HG03571 (cell line): ENCODE measurements at regions not wholly inside any gene's neighbourhood (a gene's known extent, or its start where the extent isn't known, plus 50 kb on each side); places are given as distances from the start of the nearest gene placed in this dataset.
"Not testable (repeated sequence)": the region's sequence is repeated elsewhere in the genome, so short reads cannot be mapped to it uniquely, and the experiment has no call there.

Experiments
- ATAC-seq: cut with Tn5 transposase; IDR thresholded peaks from one replicate; pipeline ENCODE4 v1.9.1; 2021; ENCODE audit not compliant: unreplicated experiment

DNA sequence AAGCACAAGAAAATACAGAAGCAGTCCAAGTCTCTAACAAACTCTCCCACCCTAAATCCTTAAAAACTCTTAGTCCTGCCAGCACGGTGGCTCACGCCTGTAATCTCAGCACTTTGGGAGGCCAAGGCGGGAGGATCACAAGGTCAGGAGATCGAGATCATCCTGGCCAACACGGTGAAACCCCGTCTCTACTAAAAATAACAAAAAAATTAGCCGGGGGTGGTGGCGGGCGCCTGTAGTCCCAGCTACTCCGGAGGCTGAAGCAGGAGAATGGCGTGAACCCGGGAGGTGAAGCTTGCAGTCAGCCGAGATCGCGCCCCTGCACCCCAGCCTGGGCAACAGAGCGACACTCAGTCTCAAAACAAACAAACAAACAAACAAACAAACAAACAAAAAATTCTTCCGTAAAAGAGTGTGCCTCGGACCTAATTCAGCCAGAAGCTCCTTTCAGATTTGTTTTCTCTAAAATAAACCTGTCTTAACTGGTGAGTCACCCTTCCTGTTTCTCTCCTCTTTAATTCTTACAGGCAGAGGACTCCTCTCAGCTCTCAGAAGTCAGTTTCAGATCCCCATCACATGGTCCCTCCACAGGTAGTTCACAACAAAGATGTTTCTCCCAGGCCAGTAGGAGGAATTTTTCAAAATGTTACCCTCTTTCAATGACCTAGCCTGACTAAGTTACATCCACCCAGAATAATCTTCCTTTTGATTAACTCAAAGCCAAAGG, 953.2 kb downstream of the STIM2 start:
- not testable (repeated sequence) for ATAC-seq

DNA sequence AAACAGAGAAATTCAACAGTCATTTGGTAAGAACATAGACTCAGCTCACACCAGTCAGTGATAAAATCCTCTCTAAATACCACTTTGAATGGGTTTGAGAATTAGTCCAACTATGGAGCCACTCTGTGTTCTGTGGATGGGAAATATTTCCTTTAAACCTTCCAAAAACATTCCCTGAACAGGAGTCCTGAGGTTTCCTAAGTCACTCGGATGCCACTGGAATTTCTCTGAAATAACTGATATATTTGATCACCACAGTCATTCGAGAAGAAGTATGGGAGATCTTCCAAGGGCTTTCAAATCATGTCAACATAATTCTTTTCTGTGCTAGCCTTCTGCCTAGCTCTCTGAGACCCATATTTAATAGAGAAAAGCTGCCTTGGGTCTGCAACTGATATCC, 958.6 kb downstream of the STIM2 start:
- ATAC-seq: no peak

DNA sequence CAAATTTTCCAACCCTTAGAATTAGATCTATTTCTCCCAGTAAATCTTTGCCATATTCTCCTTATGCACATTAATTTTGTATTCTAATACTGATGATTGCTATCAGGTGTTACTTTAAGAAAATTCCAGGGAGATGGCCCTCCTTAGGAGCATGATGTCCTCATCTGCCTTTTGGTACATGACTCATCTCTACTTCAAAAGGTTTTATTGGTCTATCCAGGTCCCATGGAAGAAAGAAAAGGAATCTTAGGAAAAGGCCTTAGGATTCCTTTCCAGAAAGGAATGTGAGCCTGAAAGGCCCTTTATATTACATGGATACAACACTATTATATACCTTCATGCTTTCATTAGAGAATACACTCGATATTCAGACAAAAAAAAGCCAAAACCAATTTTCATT, 968.2 kb downstream of the STIM2 start:
- no peak for ATAC-seq

DNA sequence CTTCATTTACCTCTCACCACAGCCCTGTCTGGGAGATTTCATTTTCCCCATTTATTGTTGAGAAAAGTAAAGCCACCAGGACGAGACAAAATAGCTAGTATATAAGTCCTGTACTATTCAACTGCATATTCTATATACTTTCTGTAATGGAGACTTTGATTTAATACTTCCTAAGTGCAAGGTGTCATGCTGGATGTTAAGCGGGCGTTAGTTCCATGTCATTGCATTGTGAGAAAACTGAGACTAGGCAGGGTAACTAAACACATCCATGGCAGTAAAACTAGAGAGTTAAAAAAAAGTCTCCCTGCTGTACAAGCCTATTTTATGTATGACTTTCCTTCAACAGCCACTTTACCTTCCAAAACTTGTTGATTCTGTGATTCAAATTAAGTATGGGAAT, 969.6 kb downstream of the STIM2 start:
- no peak for ATAC-seq

DNA sequence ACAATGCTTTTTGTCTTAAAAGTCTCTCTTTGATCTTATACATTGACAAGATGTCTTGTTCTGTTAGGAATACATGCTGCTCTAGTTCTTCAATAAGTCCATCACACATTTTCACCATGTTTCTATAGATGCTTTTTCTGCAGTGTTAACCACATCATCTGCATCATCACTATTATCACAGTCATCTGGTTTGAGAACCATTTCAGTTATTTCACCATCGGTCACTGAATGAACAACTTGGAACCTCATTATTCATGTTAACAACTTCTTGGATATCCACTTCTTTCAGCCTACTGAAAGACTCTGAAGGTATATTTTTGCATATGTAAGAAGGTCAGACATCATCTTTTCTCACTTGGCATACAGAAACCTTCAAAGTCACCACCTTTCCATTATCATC, 975.2 kb downstream of the STIM2 start:
- no peak for ATAC-seq

DNA sequence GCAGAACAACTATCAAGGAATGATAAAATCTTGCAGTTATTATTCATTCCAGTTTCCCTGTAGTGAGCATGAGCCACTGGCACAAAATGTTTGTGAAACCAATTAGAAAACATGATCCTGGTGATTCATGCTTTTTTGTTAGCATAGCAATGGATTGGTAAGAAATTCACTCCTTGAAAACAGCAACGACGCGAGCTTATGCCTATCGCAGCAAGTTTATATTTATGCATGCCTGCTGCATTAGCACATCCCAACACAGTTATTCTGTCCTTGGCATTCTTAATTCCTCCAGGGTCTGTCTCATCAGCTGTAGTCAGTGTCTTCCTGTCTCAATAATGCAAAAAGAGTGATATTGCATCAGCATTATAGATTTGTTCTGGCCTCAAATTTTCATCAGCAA, 975.9 kb downstream of the STIM2 start:
- ATAC-seq: no peak

DNA sequence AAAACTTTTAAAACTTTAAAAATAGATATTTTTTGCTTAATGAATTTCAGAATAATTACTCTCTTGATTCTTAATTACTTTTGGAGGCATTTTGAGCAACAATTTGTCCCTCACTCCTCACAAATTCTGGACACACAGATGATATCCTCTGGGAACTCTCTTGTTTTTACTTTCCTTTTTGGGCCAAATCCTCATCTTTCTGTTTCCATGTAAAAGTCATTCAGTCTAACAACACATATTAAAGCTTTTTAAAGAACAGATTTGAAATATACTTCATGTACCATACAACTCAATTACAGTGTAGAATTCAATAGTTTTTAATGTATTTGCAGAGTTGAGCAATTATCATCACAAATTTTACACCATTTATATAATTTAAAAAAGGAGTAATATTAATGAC, 983.1 kb downstream of the STIM2 start:
- no peak for ATAC-seq

DNA sequence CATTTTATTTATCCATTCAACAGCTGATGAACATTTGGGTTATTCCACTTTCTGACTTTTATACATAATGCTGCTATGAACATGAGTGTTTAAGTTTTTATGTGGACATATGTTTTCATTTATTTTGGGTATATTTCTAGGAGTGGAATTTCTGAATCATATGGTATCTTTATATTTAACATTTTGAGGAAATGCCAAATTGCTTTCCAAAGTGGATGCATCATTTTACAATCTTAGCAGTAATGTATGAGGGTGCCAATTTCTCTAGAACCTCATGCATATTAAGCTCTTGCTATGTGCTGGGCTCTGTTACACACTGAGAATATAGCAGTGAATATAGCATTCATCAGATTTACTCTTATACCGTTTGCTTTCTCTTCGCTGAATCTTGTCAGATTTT, 983.7 kb downstream of the STIM2 start:
- ATAC-seq: no peak

DNA sequence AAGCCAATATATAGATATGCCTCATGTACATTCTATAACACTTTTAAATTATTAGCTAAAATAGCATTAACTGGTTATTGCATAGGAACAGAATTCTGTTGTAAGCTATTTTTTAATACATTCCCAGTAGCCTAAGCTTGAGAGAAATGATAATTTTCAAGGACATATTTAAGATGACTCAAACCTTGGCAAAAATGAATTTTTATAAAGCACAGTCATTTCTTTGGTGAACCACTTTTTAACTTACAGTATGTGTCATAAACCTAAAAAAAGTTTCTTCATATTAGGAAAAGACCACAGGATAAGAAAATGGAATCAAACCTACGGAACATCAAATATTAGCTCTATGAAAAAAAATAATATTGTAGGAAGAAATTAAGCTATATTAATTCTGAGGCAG, 986.3 kb downstream of the STIM2 start:
- no peak for ATAC-seq

DNA sequence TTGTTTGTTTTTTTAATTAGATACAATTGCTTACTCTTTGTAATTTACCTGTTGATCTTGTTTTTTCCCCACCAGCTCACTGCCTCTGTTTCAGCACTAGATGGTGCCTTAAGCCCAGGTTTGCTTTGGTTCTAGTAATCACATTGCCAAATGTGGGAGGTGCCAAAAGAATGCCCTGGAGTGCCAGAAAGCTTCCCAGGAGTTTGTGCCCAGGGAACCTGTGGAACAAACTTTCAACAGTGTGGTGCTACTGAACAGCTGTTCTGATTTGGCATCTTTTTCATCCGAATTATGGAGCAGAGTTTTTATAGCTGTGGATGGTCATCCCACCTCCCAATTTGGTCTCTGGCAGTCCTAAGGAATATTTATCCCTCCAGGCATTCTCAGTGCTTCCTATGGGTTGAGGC, 1000.7 kb downstream of the STIM2 start:
- ATAC-seq: no peak

DNA sequence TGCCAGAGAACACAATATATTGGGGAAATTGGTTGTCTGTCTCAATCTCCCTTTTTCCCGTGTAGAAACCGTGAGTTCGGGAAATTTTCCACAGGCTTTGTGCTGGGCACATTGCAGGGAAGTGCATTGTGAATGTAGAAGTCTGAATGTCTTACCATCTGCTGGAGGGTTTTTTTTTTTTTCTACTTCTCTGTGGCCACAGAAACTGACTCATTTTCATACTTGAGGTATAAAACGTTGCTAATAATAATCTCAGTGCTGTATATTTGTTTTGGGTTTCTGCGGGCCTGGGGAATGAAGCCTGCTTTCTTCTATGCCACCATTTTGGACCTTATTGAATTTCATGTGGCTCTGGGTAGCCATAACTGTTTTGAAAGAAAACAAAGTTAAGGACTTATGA, 1001.2 kb downstream of the STIM2 start:
- ATAC-seq: no peak

DNA sequence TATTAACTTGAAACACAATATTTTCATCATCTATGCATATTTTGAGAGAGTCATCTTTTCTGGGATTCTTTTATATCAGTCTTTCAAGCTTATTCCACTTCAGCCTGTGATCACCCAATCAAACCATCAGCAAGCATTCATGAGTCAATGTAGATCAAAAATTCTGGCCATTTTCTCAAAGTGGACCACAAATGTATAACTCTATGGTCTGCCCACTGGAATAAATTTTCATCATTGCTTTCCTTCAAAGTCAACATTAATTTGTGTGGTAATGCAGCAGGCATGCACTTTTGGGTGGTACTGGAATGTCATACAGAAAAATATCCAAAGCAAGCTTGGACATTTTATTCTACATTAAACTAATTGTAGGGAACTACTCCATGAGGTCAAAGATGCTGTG, 1013.0 kb downstream of the STIM2 start:
- ATAC-seq: no peak

DNA sequence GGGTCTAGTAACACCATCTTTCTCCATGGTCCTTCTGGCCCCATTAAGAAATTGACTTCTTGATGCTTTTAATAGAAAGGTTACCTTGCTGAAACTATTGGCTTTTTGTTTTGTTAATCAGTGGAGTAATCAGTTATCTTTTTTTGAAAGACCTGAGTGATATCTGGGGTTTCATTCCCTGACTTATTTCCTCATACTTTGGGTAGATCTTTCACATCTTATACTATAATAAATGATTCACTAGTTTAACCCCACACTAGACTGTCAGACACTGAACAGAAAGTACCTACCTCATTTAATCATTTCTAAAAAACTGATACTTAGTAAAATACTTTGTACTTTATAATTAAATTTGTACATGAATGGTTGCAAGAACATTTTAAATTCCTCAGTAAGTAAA, 1021.1 kb downstream of the STIM2 start:
- peak; percentile 80 for ATAC-seq

DNA sequence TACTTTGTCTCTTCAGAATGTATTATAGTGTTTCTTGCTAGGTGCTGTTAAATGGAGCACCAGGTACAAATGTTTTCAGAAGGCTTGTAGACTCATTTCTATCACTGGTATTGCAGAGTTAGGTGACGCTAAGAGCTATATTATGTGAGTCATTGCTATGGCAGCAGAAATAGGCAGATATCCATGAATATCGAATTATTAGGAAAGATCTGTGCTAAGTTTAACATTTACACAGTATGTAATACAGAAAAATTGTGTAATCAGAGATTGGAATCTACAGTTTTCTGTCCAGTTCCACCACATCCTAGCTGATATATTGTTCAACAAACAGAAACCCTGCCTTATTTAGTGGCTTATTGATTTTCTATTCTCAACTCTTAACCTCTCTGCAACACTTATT, 1025.5 kb downstream of the STIM2 start:
- ATAC-seq: no peak

DNA sequence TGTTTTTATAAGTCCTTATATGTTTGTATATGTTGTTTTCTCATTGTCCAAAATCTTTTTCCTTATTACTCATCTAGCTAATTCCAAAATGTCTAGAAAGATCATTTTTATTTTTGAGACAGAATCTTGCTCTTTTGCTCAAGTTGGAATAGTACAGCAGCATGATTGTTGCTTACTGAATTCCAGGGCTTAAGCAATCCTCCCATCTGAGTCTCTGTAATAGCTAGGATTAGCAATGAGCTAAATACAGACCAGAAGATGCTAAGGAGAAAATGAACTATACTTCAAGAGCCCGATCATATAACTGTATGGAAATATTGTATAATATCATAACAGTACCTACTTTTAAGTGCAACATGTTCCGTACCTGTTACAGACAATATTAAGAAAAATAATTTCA, 1027.0 kb downstream of the STIM2 start:
- no peak for ATAC-seq

DNA sequence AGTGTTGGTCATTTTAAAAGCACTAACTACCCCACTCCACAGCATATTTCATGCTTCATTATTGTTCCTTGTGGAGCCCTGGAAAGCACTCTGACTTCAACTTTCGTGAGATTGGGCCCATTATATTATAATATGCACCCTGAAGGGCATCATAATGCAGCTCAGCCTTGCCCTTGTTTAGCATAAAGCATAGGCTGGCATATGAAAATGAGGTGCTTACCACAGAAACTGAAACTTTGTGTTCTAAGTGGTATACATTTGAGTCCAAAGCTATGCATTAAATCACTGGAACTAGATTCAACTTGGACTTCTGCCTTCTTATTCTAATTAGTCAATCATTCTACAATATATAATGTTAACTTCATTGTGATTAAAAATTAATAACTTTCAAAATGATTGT, 1027.9 kb downstream of the STIM2 start:
- ATAC-seq: no peak

DNA sequence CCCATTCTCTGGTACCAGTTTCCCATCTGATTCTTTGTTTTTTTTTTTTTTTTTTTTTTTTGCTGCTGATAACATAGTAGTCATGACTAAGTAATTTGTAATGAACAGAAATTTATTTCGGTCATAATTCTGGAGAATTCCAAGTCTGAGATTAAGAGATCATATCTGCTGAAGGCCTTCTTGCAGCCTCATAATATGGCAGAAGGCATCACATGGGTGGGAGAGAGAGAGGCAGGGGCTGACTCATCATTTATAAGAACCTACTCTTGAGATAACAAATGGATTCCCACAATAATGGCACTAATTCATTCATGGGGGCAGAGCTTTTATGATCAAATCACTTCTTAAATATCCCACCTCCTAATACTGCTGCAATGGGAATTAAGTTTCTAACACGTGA, 1034.3 kb downstream of the STIM2 start:
- ATAC-seq: no peak

DNA sequence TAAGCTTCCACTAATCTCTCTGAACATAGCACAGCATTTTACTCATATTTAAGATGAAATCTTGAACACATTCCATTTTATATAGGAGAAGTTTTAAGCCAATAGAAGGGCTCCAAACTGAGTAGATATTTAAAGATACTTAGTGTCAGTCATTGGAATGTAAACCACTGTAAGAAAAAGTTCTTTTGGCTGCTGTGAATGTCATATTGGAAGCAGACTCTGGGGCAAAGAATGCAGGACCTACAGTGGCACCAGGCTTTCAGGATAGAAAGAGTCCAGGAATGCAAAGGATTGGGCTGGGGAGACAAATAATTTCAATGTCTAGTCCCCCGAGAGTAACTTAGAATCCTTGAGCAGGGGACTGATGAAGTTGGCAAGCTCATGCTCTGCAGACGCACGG, 1047.7 kb downstream of the STIM2 start:
- no peak for ATAC-seq

DNA sequence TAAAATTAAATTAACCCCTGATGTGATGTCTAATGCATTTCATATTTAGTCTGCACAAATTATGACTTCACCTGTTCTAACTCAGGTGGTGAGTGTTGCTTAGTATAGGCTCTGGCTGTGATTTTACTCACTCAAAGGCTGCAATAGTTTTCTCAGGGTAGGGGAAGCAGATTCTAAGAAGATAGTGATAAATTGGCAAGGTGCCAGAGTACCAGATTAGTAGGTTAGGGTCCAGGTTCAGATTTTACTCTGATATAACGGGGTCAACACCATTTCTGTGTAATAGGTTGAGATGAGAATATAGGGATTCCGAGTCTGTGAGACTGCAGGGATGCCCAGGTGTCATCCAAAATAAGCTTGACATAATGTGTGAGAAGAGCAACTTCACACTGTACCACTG, 1049.6 kb downstream of the STIM2 start:
- ATAC-seq: no peak

DNA sequence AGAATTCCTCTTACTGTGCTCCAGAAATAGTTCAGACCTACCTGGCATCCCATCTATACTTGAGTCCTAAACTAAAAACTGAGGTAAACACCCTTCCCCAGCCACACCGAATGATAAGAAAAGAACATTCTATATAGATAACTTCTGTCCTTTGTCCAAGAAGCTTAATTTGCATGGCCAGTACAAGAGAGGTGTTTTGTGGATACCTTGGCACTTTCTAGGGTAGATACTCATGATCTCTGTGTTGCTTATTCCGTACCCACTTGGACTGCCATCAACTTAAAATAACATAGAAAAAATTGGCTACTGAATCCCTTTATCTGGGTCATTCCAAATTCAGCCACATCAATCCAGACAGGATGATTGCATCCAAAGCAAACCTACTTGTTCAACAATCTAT, 1050.4 kb downstream of the STIM2 start:
- ATAC-seq: no peak

DNA sequence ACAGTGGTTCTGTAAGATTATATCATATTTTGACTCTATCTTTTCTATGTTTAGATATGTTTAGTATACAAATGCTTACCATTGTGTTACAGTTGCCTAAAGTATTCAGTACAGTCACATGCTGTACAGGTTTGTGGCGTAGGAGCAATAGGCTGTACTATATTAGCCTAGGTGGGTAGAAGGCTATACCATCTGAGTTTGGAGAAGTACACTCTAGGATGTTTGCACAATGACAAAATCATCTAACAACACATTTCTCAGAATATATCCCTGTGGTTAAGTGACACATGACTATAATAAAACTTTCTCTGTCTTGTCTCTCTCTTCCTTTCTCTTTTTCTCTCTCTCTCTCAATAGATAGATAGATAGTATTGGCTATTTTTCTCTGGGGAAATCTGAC, 1053.1 kb downstream of the STIM2 start:
- ATAC-seq: no peak

DNA sequence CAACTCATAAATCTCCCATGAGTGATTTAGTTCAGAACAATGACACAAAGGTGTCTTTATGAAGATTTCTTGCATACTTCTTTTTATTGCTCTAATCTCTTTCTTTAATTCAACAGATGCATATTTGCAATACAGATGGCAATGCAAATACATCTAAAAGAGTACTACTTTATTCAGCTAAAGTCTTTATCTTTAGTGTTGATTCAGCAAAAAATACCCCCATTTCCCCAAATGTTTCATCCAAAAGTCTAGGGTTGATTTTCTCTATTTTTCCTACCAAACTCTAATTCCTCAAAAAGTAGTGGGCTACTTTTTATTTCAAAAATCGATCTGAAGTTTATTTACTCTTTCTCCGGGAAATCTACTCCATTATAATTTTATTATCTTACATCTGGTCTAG, 1055.2 kb downstream of the STIM2 start:
- no peak for ATAC-seq

DNA sequence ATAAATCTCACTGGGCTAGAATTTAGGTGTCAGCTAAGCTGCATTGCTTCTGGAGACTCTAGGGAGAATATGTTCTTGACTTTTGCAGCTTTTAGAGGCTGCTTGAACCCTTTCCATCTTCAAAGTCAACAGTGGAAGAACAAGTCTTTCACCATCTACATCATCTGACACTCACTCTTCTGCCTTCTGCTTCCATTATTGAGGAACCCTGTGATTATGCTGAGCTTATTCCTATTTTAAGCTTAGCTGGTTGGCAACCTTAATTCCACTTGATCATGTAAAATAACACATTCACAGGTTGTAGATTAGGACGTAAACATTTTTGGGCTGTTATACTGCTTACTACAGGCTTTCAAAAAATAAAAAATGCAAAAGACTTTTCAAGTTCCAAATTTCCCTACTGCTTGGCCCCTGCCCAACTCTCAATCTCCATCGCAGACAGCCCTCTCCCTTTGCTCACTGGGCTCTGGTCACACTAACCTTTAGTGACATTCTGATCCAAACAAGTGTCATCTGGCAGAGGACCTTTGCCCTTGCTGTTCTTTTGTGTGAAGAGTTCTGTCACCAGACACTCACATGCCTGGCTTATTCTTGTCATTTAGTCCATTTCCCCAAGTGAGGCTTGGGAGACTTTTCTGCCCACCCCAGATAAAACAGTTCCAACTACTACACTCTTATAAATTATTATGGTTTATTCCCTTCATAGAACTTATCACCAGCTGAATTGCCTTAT, 1056.0 kb downstream of the STIM2 start:
- no peak for ATAC-seq
